BLaER1 treated with 17β-estradiol and CSF1 and Interleukin-3, amounts not matched to agents 10 nM and 100 nM (cell line): ENCODE measurements at regions not wholly inside any gene's neighbourhood (a gene's known extent, or its start where the extent isn't known, plus 50 kb on each side); places are given as distances from the start of the nearest gene placed in this dataset.

Experiments
- H3K27ac ChIP-seq, 11 experiments: shearing (Covaris generic); formaldehyde crosslinking; 2 replicates each; pipeline ENCODE4 v1.8.1; 2022
- H3K27me3 ChIP-seq, 11 experiments: shearing (Covaris generic); formaldehyde crosslinking; 2 replicates each; pipeline ENCODE4 v1.8.1; 2022
- H3K36me3 ChIP-seq, 11 experiments: shearing (Covaris generic); formaldehyde crosslinking; 2 replicates each; pipeline ENCODE4 v1.8.1; 2022
- H3K4me1 ChIP-seq, 10 experiments: shearing (Covaris generic); formaldehyde crosslinking; 2 replicates each; pipeline ENCODE4 v1.8.1; 2022
- H3K4me2 ChIP-seq, 11 experiments: shearing (Covaris generic); formaldehyde crosslinking; 2 replicates each; pipeline ENCODE4 v1.8.1; 2022
- H3K4me3 ChIP-seq, 10 experiments: shearing (Covaris generic); formaldehyde crosslinking; 2 replicates each; pipeline ENCODE4 v1.8.1; 2022
- H3K9ac ChIP-seq, 11 experiments: shearing (Covaris generic); formaldehyde crosslinking; 2 replicates each; pipeline ENCODE4 v1.8.1; 2022
- H3K9me3 ChIP-seq, 11 experiments: shearing (Covaris generic); formaldehyde crosslinking; replicated peaks in 1 of 11; 2 replicates each; pipeline ENCODE4 v1.8.1; 2022
- H4K20me1 ChIP-seq, 11 experiments: shearing (Covaris generic); formaldehyde crosslinking; 2 replicates each; pipeline ENCODE4 v1.8.1; 2022
- Cebpa-rat ChIP-seq, 11 experiments: shearing (Covaris generic); IDR thresholded peaks; 2 replicates each; pipeline ENCODE4 v1.8.1; 2022

DNA sequence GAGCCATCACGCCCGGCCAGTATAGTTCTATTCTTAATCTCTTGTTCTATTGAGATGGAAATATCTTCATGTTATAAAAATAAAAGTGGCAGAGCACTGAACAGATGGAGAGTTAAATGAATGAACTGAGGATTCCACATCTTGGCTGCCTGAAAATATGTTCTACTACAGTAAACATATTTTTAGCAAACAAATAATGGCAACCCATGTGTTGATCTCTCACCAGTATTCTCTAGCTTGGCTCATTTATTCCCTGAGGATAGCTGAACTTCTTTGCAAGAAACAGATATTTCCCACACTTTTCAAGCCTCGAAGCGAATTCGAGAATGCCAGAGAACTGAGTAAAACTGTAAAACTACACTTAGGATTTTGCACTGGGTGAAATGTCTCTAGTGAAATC, 58.9 kb downstream of the DIRAS3 start:
- Histone ChIP-seq H3K4me2 (no peak overlapping the region), H3K4me3 (no peak overlapping the region), H4K20me1 (no peaks in the 10 kb centered on the region), H3K9me3 (peaks cover 5 to 17% (median 9%) of the 10 kb centered on the region in 11 experiments; a peak in 16 of 22 replicates), H3K4me1 (no peaks in the 10 kb centered on the region), H3K27ac (no peak overlapping the region), H3K27me3 (no peaks in the 10 kb centered on the region), H3K36me3 (no peaks in the 10 kb centered on the region), H3K9ac (no peak overlapping the region)
- no peak for TF ChIP-seq Cebpa-rat (IDR thresholded peaks at IDR 0.05)

DNA sequence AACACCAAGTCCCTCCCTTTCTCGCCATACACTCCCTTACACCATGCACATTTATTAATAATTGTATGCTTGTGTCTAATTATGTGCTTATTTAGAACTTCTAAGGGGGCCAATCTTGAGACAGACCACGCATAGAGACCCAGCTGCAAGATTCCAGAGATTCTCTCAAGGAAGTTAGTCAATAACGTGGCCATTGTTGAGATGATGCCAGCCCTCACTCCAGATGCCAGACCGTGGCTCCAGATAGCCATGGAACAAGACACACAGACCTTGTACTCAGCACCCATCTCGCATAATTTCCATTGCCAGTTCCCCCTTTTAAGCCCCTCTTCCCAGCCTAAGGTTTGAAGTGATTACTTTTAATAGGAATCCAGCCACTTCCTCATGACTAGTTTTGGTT, 62.4 kb downstream of the DIRAS3 start:
- no peak overlapping the region for H3K9ac ChIP-seq
- H3K4me3 ChIP-seq = no peak overlapping the region
- TF ChIP-seq Cebpa-rat (IDR thresholded peaks at IDR 0.05) = no peak
- H3K4me2 ChIP-seq = no peak overlapping the region
- no peak overlapping the region for H3K27ac ChIP-seq
- no peaks in the 10 kb centered on the region for H3K27me3 ChIP-seq
- no peaks in the 10 kb centered on the region for H3K4me1 ChIP-seq
- peaks cover 0 to 4% (median 0%) of the 10 kb centered on the region in 11 experiments; a peak in 1 of 22 replicates for H3K9me3 ChIP-seq
- no peaks in the 10 kb centered on the region for H4K20me1 ChIP-seq
- H3K36me3 ChIP-seq = no peaks in the 10 kb centered on the region

DNA sequence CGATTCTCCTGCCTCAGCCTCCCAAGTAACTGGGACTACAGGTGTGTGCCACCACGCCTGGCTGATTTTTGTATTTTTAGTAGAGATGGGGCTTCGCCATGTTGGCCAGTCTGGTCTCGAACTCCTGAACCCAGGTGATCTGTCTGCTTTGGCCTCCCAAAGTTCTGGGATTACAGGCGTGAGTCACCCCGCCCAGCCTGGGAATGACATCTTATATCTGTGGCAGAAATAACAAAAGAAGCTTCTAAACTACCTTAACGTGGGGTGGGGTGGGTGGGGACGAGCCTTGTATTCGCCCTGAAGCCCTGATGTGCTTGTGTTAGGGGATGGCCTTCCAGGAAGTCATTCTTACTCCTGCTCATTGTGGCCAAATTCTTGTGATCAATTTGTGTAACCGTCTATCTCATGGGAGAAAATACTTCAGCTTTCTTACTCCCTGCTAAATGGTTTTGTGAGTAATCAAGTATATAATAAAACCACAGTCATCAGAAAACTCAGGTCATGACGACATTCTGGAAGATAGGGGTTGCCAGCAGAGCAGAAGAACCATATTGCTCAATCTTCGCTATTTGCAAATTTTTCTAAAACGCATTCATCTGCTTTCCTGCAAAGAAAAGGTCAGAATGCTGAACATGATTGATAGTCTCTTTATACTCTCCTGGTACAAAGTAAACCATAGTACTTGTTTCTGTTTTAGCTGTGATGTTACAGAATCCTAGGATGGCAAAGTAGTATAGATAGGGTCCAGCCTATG, 63.2 kb downstream of the DIRAS3 start:
- Histone ChIP-seq H3K4me2 (no peak overlapping the region), H3K27me3 (no peaks in the 10 kb centered on the region), H3K9me3 (no peaks in the 10 kb centered on the region), H3K4me1 (no peaks in the 10 kb centered on the region), H3K9ac (no peak overlapping the region), H3K27ac (no peak overlapping the region), H3K4me3 (no peak overlapping the region), H4K20me1 (no peaks in the 10 kb centered on the region), H3K36me3 (no peaks in the 10 kb centered on the region)
- no peak for TF ChIP-seq Cebpa-rat (IDR thresholded peaks at IDR 0.05)

DNA sequence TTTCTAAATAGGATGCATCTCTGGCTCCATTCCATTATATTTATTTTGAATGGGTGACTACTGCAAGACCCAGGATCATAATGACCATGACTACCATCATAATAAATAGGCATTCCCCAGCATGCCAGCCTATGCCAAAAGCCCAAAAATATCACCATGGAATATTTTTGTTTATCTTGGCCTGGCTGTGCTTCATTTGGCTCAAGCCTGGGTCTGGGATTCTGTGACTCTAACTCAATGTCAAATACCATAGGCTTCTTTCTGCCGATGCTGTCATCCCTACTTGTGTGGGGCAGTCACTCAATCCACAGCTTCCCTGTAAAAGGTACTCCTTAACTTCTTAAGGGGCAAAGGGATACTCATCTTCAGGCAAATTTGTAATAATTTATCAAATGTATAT, 66.6 kb downstream of the DIRAS3 start:
- H3K9ac ChIP-seq = no peak overlapping the region
- H3K27ac ChIP-seq = no peak overlapping the region
- H4K20me1 ChIP-seq = no peaks in the 10 kb centered on the region
- no peaks in the 10 kb centered on the region for H3K9me3 ChIP-seq
- no peak overlapping the region for H3K4me3 ChIP-seq
- H3K4me1 ChIP-seq = no peaks in the 10 kb centered on the region
- H3K36me3 ChIP-seq = no peaks in the 10 kb centered on the region
- TF ChIP-seq Cebpa-rat (IDR thresholded peaks at IDR 0.05) = no peak
- H3K27me3 ChIP-seq = no peaks in the 10 kb centered on the region
- no peak overlapping the region for H3K4me2 ChIP-seq

DNA sequence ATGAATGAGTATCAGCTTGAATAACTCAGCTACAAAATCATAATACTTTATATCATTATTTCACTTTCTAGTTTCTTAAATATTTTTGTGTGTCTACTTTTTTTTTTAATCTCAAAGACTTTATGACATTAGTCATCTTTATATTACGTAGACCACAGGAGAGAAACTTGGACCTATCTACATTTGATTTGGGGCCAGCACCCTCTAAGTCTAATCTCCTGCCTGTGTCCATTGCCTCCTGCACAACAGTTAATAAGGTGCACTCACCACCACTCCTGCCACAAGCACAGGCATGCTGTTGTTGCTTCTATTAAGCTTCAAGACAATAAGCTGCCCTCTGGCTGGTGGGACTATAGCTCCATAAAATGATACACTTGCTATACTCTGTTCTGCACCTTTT, 70.4 kb downstream of the DIRAS3 start:
- TF ChIP-seq Cebpa-rat (IDR thresholded peaks at IDR 0.05) = no peak
- Histone ChIP-seq H3K27ac (no peak overlapping the region), H3K36me3 (no peaks in the 10 kb centered on the region), H3K4me2 (no peak overlapping the region), H3K4me1 (no peaks in the 10 kb centered on the region), H3K9ac (no peak overlapping the region), H4K20me1 (no peaks in the 10 kb centered on the region), H3K4me3 (no peak overlapping the region), H3K27me3 (no peaks in the 10 kb centered on the region), H3K9me3 (no peaks in the 10 kb centered on the region)

DNA sequence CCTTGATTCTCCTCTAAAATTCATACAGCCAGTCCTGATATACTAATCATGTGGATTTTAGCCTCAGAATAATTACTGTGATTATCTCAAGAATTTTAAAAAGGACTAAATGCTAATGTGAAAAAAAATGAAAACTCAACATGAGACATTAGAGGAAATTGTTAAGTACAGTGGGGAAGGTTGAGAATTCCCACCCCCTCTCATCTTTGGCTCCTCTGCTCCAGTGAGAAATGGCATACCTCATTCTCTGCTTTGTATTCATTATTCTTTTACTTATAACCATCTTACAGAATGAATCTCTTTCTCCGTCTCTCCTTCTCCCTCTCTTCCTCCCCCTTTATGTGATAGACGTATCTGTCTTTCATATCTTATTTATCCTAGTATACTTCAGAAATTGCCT, 70.9 kb downstream of the DIRAS3 start:
- no peak overlapping the region for H3K27ac ChIP-seq
- TF ChIP-seq Cebpa-rat (IDR thresholded peaks at IDR 0.05) = no peak
- H3K27me3 ChIP-seq = no peaks in the 10 kb centered on the region
- no peak overlapping the region for H3K4me3 ChIP-seq
- no peaks in the 10 kb centered on the region for H4K20me1 ChIP-seq
- no peaks in the 10 kb centered on the region for H3K36me3 ChIP-seq
- H3K4me2 ChIP-seq = no peak overlapping the region
- no peak overlapping the region for H3K9ac ChIP-seq
- no peaks in the 10 kb centered on the region for H3K9me3 ChIP-seq
- no peaks in the 10 kb centered on the region for H3K4me1 ChIP-seq

DNA sequence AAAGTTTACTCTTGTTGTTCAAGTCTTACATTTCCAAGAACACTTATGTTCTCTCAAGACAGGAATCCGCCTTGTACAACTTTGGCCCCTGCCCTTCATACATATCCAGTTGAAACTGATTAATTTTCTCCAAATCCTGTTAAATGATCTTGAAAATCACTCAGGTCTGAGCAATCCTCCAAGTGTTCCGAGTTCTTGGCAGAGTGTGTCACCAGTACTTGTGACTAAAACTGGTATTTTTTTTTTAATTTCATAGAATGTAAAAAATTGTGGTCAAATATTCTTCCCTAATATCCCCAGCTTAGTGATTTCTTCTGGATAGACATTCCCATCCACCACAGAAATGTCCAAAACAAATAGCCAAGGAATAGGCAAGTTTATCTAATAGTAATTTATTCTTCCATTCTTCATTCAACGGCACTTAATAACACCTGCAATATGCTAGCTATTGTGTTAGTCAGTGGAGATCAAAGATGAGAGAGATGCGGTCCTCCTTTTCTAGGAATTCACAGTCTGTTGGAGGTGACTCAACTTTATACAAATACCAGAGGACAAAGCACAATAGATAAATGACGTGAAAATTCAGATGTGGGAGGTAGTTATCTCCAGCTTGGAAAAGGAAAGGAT, 71.4 kb downstream of the DIRAS3 start:
- no peak overlapping the region for H3K4me3 ChIP-seq
- H3K27me3 ChIP-seq = no peaks in the 10 kb centered on the region
- no peak overlapping the region for H3K9ac ChIP-seq
- no peaks in the 10 kb centered on the region for H4K20me1 ChIP-seq
- H3K9me3 ChIP-seq = no peaks in the 10 kb centered on the region
- H3K4me2 ChIP-seq = no peak overlapping the region
- no peak for TF ChIP-seq Cebpa-rat (IDR thresholded peaks at IDR 0.05)
- no peaks in the 10 kb centered on the region for H3K4me1 ChIP-seq
- H3K27ac ChIP-seq = no peak overlapping the region
- H3K36me3 ChIP-seq = no peaks in the 10 kb centered on the region

DNA sequence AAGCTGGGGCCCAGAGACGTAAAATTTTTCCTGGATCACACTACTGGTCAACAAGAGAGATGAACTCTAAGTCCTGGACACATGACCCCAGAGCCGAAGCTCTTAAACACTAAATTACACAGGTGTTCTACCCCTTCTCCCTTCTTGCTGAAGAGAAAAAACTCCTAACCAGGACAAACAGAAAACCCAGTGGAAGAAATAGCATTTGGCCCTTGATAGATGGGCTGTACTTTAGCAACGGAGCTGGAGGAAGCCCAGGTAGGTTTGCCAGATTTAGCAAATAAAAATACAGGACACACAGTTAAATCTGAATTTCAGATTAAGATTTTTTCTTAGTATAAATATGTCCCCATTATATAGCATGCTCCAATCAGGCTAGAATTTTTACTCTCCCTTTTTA, 72.7 kb downstream of the DIRAS3 start:
- Histone ChIP-seq H3K4me2 (no peak overlapping the region), H3K9me3 (no peaks in the 10 kb centered on the region), H3K27me3 (no peaks in the 10 kb centered on the region), H4K20me1 (no peaks in the 10 kb centered on the region), H3K36me3 (no peaks in the 10 kb centered on the region), H3K27ac (no peak overlapping the region), H3K4me3 (no peak overlapping the region), H3K9ac (no peak overlapping the region), H3K4me1 (no peaks in the 10 kb centered on the region)
- TF ChIP-seq Cebpa-rat (IDR thresholded peaks at IDR 0.05) = no peak

DNA sequence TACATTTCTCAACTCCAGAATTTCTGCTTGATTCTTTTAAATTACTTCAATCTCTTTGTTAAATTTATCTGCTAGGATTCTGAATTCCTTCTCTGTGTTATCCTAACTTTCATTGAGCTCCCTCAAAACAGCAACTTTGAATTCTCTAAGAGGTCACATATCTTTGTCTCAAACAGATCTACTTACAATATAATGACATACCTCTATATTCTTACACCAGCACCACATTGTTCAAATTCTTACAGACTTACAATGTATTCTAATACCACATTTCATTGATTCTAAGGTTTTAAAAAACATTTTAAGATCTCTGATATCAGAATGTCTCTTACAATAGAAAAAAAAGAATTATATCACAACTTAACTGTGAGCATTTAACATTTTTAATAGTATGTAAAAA, 77.4 kb downstream of the DIRAS3 start:
- no peaks in the 10 kb centered on the region for H3K27me3 ChIP-seq
- H3K4me3 ChIP-seq = no peak overlapping the region
- H3K9me3 ChIP-seq = peaks cover 0 to 12% (median 0%) of the 10 kb centered on the region in 11 experiments; a peak in 7 of 22 replicates
- TF ChIP-seq Cebpa-rat (IDR thresholded peaks at IDR 0.05) = no peak
- no peak overlapping the region for H3K4me2 ChIP-seq
- H3K27ac ChIP-seq = no peak overlapping the region
- no peaks in the 10 kb centered on the region for H3K4me1 ChIP-seq
- H3K36me3 ChIP-seq = no peaks in the 10 kb centered on the region
- H4K20me1 ChIP-seq = no peaks in the 10 kb centered on the region
- no peak overlapping the region for H3K9ac ChIP-seq

DNA sequence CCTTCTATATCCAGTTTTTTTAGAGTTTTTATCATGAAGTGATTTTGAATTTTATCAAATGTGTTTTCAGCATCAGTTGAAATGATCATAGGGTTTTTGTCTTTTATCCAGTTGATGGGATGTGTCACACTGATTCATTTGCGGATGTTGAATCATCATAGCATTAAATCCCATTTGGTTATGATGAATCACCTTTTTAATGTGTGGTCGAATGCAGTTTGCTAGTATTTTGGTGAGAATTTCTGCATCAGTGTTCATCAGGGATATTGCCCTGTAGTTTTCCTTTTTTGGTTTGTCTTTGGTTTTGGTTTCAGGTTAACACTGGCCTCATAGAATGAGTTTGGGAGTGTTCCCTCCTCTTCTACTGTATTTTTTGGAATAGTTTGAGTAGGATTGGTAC, 80.3 kb downstream of the DIRAS3 start:
- H3K9ac ChIP-seq = no peak overlapping the region
- no peak overlapping the region for H3K4me2 ChIP-seq
- H3K27me3 ChIP-seq = no peaks in the 10 kb centered on the region
- no peak overlapping the region for H3K4me3 ChIP-seq
- TF ChIP-seq Cebpa-rat (IDR thresholded peaks at IDR 0.05) = no peak
- no peaks in the 10 kb centered on the region for H3K4me1 ChIP-seq
- no peaks in the 10 kb centered on the region for H3K36me3 ChIP-seq
- no peak overlapping the region for H3K27ac ChIP-seq
- no peaks in the 10 kb centered on the region for H4K20me1 ChIP-seq
- peaks cover 0 to 12% (median 2%) of the 10 kb centered on the region in 11 experiments; a peak in 9 of 22 replicates for H3K9me3 ChIP-seq
